ENCODE measurements at regions not wholly inside any gene's neighbourhood (a gene's known extent, or its start where the extent isn't known, plus 50 kb on each side); places are given as distances from the start of the nearest gene placed in this dataset.
"Not testable (repeated sequence)": the region's sequence is repeated elsewhere in the genome, so short reads cannot be mapped to it uniquely, and the experiment has no call there.

DNA sequence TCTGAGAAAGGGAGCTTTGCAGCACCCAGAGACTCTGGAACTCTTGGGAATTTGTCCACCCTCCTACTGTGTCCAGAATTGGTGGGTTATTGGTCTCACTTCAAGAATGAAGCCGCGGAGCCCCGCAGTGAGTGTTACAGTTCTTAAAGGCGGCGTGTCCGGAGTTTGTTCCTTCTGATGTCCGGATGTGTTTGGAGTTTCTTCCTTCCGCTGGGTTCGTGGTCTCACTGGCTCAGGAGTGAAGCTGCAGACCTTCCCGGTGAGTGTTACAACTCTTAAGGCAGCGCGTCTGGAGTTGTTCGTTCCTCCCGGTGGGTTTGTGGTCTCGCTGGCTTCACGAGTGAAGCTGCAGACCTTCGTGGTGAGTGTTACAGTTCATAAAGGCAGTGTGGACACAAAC lies 824.7 kb downstream of the LRRTM4 start:
- not testable (repeated sequence) for DNase-seq

- no peak for DNase-seq
Measured at GRCh38 chr2:76692908-76693307, 829.3 kb downstream of the LRRTM4 start.

- DNase-seq, result no peak
Measured at GRCh38 chr2:76688732-76689131, 833.4 kb downstream of the LRRTM4 start.

GRCh38 chr2:76687923-76688322 lies 834.3 kb downstream of the LRRTM4 start:
- no peak for DNase-seq

- DNase-seq, result no peak
Measured at GRCh38 chr2:76684756-76685155, 837.4 kb downstream of the LRRTM4 start.

GRCh38 chr2:76679025-76679396 lies 843.2 kb downstream of the LRRTM4 start:
- DNase-seq, result no peak

- no peak for DNase-seq
Measured at GRCh38 chr2:76678383-76679024, 843.7 kb downstream of the LRRTM4 start.

DNA sequence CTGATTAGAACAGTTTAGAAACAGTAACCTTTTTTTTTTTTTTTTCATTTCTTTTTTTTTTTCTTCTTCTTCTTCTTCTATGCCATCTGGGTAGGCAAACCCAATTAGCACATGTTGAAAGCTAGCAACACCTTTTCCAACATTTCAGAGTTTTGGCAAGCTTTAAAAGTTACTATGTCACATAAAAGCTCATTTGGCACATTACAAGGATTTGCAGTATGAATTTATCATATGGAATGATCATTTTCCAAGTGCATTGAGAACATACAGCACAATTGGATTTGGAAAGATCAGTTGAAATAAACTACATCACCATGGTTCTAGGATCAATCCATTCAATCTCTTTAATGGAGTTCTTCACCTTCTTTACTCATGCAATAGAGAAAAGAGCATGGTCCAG lies 847.0 kb downstream of the LRRTM4 start:
- DNase-seq, result no peak

GRCh38 chr2:76672798-76673197 lies 849.4 kb downstream of the LRRTM4 start:
- DNase-seq, result no peak

DNA sequence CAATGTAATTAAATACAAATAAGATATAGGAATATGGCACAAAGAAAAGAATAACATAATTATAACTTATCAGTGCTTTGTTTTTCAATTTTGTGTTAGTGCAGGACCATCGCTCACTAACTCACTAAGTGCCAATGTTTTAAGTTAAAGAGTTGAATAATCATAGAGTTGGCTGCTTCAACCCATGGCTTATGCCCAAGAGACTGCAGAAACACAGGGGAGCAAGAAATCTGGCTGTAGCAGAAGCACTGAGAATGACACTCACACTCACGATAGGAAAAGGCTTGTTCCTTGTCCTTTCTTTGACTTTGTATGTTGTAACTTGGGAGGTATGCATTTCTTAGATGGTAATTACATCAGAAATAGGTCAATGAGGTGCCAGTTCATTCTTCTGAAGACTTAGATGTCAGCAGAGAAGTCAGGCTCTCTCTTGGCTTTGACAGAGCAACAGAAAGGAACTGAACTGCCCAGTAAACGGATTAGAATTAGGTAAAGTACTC lies 852.2 kb downstream of the LRRTM4 start:
- DNase-seq, result no peak

DNA sequence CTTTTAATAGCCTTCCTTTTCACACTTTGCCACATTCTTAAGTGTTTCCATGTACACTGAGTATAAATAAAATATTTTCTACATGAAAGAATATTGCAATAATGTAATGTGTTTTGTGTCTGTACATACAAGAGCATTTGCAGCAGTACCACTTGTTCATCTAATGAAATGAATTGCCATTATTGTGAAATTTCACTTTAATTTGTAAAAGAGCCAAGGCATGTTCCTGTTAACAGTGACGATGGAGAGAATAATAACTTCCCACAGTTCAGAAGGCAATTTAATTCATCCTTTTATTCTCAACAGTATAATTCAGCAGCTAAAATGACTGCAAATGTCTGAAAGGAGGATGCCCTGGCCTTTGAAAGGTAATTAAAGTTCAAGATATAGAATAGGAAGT lies 853.9 kb downstream of the LRRTM4 start:
- DNase-seq, result no peak

DNA sequence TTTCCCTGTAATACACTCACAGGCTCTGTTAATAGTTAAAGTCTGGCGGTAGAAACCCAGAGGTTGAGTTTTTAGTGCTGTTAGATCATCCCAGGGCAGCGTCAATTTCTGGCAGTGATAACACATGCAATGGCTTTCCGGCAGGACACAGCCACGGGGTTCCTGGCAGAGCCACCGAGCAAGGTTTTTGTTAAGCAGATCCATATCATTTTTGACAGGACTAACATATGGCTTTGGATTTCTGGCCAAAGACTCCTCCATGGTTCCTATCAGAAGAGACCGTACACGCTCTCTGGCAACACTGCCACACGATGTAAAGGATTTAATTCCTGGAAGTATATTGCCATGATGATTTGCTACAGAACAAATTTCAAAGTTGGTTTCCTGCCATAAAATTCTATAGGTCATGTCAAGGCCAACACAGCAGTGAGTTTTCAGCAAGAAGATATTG lies 854.3 kb downstream of the LRRTM4 start:
- DNase-seq, result no peak

DNA sequence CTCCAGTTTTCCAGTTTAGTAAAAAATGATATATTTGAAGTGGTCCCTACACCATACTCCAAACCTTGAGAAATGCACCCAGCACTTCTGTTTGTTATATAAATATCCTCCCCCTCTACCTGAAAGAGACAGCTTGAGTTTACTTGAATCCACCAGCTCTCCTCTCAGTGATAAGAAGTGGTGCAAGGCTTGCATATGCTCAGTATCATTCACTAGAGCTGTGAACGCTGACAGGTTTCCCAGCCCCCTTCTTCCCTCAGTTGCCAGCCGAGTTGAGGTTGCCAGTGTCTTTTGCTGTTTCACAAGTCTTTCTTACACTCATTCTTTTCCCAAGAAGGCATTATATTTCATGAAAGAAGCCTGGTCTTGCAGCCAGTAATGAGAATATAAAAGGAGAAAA lies 880.0 kb downstream of the LRRTM4 start:
- DNase-seq, result no peak

DNA sequence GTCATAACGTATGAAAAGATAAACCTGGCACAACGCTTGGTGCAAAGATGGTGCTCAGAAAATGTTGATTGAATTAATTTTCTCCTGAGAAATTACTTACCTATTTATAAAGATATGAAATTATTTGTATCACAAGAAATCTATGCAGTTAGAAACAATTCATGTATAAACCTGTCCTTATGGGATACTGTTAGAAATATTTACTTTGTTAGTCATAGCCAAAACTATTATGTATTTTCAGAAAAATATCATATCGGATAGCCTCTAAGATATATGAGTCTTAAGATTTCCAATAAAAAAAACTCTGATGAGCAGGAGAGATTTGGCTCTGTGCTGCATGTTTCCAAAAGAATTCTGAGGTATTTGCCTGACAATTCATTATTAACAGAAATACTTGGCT lies 880.7 kb downstream of the LRRTM4 start:
- DNase-seq, result no peak

DNA sequence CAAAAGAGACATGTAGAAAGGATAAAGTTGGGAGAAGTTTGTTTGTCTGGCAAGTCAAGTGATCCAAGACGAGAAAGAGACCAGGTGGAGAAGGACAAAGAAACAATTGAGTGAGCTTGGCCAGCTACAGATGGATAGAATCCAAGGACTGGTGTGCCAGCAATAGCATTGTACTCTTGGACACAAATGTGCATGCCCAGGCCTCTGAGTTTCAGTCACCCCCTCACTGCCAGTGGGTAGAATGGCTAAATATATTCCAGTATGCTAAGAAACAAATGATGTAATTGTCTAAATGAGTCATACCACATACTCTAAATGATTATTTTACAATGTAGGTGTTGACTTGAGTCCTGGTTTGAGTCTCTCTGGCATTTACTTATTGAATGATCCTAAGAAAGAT lies 881.3 kb downstream of the LRRTM4 start:
- no peak for DNase-seq

DNA sequence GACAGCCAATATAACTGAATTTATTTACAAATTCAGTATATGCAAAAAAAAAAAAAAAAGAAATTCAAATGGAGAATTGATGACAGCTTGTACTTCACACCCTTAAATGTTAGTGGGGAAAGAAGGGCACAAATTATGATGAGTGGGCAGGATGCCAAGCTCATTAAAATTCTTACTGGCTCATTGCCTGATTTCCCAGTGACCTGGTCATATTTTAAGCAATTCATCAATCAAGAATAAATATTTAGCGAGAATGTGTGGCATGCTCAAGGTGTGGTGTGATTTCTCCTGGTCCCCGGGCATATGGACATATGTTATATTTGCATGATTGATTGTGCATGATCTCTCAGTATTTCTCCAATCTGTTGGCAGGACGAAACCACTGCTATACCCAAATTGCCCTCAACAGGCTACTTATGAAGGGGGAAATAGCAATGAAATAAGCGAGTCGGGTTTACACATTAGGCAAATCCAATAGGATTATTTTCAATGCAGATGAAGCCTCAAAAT lies 883.0 kb downstream of the LRRTM4 start:
- no peak for DNase-seq

DNA sequence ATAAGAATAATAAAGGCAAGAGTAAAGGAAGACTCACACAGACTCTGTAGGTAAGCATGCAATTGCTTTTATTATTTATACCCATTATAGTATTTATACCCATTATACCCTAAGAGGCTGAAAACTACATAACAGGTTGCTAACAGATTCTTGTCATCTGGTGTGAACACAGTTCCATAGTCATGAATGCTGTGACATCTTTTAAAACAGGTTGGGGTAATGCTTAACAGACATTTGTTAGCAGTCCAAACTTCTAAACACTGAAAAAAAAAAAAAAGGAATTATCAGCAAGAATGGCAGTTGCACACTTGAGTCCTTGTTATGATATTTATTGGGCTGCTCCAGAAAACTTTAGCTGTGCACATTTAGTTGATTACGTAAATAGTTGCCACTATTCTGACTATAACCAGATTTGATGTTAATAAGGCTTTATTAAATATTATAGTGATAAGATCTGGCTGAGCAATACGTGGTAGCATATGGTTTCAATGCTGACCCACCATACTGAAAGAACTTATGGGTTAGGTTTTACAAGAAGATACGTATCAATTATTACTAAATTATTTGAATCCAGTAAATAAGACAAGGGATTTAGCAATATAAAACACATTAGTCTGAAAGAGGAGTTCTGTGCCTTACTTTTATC lies 888.8 kb downstream of the LRRTM4 start:
- DNase-seq, result no peak

- no peak for DNase-seq
Measured at GRCh38 chr2:76625101-76625500, 897.1 kb downstream of the LRRTM4 start.

DNA sequence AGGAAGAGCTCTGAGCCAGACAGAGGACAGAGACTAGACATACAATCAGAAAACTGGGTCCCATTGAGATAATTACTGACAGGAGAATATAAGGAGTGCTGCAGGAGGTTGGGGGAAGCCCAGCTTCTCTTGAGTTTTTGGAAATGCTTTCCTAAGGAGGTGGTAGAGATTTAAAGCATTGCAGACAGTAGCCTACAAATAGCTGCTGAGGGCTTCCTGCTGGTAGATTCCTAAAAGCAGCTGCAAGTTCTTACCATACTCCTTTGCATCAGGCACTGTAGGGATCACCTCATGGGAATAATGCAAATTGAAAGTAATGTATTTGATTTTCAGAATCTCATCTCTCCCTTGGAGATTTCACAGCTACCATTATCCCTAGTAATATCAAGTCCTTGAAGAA lies 902.6 kb upstream of the GCFC2 start:
- DNase-seq, result no peak

GRCh38 chr2:76612764-76613163 lies 902.0 kb upstream of the GCFC2 start:
- no peak for DNase-seq

DNA sequence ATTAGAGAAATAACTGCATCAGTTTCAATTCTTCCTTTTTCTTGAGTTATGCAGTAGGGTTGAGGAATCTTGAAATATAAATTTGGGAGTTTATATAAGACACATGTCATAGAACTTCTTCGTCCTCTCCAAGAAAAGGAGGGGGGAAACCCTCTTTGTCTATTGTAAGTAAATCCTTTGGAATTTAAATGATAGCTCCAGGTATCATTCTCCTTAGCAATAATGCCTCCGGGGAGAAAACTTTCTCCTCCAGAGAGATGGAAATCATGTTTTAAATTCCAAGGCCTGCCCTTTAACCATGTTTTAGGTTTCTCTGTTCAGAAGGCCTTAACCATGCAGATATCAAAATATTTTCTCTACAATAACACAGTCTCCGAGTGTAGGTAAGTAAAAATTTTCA lies 899.7 kb upstream of the GCFC2 start:
- DNase-seq, result no peak

DNA sequence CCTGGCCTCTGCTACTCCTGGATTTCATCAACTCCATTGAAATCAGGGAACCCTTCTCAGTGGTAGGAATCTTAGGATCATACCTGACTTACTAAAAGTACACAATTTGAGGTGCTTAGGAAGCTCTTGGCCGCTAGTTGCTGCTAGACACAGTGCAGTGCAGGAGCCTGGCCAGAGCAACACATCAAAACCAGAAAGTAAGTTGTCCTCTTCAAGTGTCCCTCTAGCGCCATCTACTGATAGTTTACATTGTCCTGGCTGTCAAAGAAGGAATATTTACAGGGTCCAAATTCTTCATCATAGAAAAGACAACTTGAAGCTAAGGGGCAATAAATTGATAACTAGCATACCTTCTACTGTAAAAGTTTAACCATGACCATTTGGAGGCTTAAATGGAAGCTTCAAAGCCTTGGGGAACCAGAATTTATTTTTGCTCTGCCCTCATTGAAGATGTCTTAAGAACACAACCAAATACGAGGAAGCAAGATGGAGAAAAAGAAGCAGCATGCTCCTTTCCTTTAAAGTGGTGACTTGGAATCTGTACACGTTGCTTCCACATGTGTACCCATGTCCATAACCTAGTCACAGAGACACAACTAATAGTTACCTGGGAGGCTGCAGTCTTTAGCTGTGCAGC lies 889.1 kb upstream of the GCFC2 start:
- no peak for DNase-seq

DNA sequence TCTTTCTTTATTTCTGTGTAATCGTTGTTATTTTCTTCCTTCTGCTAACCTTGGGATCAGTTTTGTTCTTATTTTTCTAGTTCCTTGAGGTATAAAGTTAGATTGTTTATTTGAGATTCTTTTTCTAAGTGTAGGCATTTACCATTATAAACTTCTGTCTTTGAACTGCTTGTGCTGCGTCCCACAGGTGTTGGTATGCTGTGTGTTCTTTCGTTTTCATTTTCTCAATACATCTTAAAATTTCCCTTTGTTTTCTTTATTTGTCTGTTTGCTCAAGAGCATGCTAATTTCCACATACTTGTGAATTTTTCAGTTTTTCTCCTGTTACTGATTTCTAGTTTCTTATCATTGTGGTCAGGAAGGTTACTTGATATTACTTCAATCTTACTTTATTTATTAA lies 873.8 kb upstream of the GCFC2 start:
- no peak for DNase-seq

- DNase-seq, result no peak
Measured at GRCh38 chr2:76579911-76580310, 869.2 kb upstream of the GCFC2 start.
